ENCODE measurements at regions not wholly inside any gene's neighbourhood (a gene's known extent, or its start where the extent isn't known, plus 50 kb on each side); places are given as distances from the start of the nearest gene placed in this dataset.

- TF ChIP-seq EGR1 (IDR thresholded peaks at IDR 0.05; ENCODE audit: low read depth in 2 of 2) (no peak), HNF4G (IDR thresholded peaks at IDR 0.05) (no peak), HNF4A (conservative IDR thresholded peaks at IDR 0.05) (no peak), ZBTB33 (IDR thresholded peaks at IDR 0.05) (no peak), NR2F2 (IDR thresholded peaks at IDR 0.05) (no peak), TAF1 (conservative IDR thresholded peaks at IDR 0.05) (no peak)
- TF ChIP-seq, protein P1, sequence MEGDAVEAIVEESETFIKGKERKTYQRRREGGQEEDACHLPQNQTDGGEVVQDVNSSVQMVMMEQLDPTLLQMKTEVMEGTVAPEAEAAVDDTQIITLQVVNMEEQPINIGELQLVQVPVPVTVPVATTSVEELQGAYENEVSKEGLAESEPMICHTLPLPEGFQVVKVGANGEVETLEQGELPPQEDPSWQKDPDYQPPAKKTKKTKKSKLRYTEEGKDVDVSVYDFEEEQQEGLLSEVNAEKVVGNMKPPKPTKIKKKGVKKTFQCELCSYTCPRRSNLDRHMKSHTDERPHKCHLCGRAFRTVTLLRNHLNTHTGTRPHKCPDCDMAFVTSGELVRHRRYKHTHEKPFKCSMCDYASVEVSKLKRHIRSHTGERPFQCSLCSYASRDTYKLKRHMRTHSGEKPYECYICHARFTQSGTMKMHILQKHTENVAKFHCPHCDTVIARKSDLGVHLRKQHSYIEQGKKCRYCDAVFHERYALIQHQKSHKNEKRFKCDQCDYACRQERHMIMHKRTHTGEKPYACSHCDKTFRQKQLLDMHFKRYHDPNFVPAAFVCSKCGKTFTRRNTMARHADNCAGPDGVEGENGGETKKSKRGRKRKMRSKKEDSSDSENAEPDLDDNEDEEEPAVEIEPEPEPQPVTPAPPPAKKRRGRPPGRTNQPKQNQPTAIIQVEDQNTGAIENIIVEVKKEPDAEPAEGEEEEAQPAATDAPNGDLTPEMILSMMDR (IDR thresholded peaks at IDR 0.05; ENCODE audit: low read depth, low read length, missing input control): no peak
- Histone ChIP-seq H3K4me1 (ENCODE audit: control insufficient read depth in 4 of 4, insufficient read depth in 4 of 4, low read length in 3 of 4) (no peaks in the 10 kb centered on the region), H3K36me3 (ENCODE audit: control insufficient read depth in 4 of 4, insufficient read depth in 3 of 4, low read depth in 1 of 4, low read length in 3 of 4) (no peaks in the 10 kb centered on the region), H3K4me3 (ENCODE audit: low read depth in 1 of 3, low read length in 3 of 3) (no peak overlapping the region), H3K9ac (ENCODE audit: low read depth in 1 of 2, low read length in 2 of 2) (no peak overlapping the region), H3K27ac (ENCODE audit: low read depth in 1 of 2, low read length in 2 of 2) (no peak overlapping the region), H3K9me3 (ENCODE audit: control insufficient read depth in 4 of 4, low read length in 3 of 4) (peaks cover 0 to 2% (median under 1%) of the 10 kb centered on the region in 4 donors), H3K27me3 (ENCODE audit: control insufficient read depth in 4 of 4, insufficient read depth in 4 of 4, low read length in 3 of 4) (no peaks in the 10 kb centered on the region)
- WGBS: 70% methylated on average over 2 of the region's 2 CpGs
- DNase-seq (ENCODE audit: low spot score): no peak
These were observed 951.3 kb downstream of the SLITRK5 start for GRCh38 chr13:88622362-88622973.

GRCh38 chr13:88623150-88623549 lies 952.0 kb downstream of the SLITRK5 start:
- H3K9me3 ChIP-seq (ENCODE audit: control insufficient read depth in 4 of 4, low read length in 3 of 4): peaks cover 0 to 2% (median under 1%) of the 10 kb centered on the region in 4 donors
- H3K36me3 ChIP-seq (ENCODE audit: control insufficient read depth in 4 of 4, insufficient read depth in 3 of 4, low read depth in 1 of 4, low read length in 3 of 4): no peaks in the 10 kb centered on the region
- H3K9ac ChIP-seq (ENCODE audit: low read depth in 1 of 2, low read length in 2 of 2): no peak overlapping the region
- H3K27ac ChIP-seq (ENCODE audit: low read depth in 1 of 2, low read length in 2 of 2): no peak overlapping the region
- TF ChIP-seq, protein P1 (IDR thresholded peaks at IDR 0.05; ENCODE audit: low read depth, low read length, missing input control): no peak
- no peak for TF ChIP-seq TAF1 (conservative IDR thresholded peaks at IDR 0.05)
- no peak for TF ChIP-seq EGR1 (IDR thresholded peaks at IDR 0.05; ENCODE audit: low read depth in 2 of 2)
- TF ChIP-seq HNF4G (IDR thresholded peaks at IDR 0.05): no peak
- TF ChIP-seq ZBTB33 (IDR thresholded peaks at IDR 0.05): no peak
- TF ChIP-seq FOXA2 (IDR thresholded peaks at IDR 0.05): no peak
- TF ChIP-seq HNF4A (conservative IDR thresholded peaks at IDR 0.05): no peak
- TF ChIP-seq YY1 (IDR thresholded peaks at IDR 0.05): no peak
- no peak for TF ChIP-seq RAD21 (IDR thresholded peaks at IDR 0.05)
- no peak for DNase-seq (ENCODE audit: low spot score)
- 75% methylated on average over 2 of the region's 2 CpGs for WGBS
- no peaks in the 10 kb centered on the region for H3K27me3 ChIP-seq (ENCODE audit: control insufficient read depth in 4 of 4, insufficient read depth in 4 of 4, low read length in 3 of 4)
- no peak overlapping the region for H3K4me3 ChIP-seq (ENCODE audit: low read depth in 1 of 3, low read length in 3 of 3)
- no peaks in the 10 kb centered on the region for H3K4me1 ChIP-seq (ENCODE audit: control insufficient read depth in 4 of 4, insufficient read depth in 4 of 4, low read length in 3 of 4)

Data from liver (tissue), 8 donors.